ENCODE measurements at regions not wholly inside any gene's neighbourhood (a gene's known extent, or its start where the extent isn't known, plus 50 kb on each side); places are given as distances from the start of the nearest gene placed in this dataset.

DNA sequence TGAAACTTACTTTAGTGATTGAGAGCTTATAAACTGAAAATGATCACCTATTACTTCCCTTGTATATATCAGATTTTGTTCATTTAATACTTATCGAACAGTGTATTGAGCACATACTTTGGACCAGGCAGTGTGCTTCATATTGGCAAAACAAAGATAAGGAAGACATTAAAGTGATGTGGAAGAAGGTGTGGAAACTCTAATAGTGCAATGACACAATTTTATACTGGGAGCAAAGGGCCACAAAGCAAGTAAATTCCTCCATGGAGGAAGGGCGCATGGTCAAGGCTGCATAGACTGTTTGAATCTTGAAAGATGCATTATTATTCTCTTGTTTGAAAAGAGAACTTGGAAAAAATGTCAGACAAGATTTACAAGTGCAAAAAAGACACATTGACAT is 936.5 kb upstream of the DDX18 start:
- TF ChIP-seq, protein P1, sequence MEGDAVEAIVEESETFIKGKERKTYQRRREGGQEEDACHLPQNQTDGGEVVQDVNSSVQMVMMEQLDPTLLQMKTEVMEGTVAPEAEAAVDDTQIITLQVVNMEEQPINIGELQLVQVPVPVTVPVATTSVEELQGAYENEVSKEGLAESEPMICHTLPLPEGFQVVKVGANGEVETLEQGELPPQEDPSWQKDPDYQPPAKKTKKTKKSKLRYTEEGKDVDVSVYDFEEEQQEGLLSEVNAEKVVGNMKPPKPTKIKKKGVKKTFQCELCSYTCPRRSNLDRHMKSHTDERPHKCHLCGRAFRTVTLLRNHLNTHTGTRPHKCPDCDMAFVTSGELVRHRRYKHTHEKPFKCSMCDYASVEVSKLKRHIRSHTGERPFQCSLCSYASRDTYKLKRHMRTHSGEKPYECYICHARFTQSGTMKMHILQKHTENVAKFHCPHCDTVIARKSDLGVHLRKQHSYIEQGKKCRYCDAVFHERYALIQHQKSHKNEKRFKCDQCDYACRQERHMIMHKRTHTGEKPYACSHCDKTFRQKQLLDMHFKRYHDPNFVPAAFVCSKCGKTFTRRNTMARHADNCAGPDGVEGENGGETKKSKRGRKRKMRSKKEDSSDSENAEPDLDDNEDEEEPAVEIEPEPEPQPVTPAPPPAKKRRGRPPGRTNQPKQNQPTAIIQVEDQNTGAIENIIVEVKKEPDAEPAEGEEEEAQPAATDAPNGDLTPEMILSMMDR (IDR thresholded peaks at IDR 0.05; ENCODE audit: insufficient read depth, low read depth, low read length) = no peak
- Histone ChIP-seq H3K36me3 (ENCODE audit: control insufficient read depth, insufficient read depth, low read length) (no peaks in the 10 kb centered on the region), H3K4me3 (ENCODE audit: low read depth, low read length) (no peak overlapping the region), H3K27me3 (ENCODE audit: control insufficient read depth, insufficient read depth, low read length) (no peaks in the 10 kb centered on the region)
- CTCF ChIA-PET = no interaction called here
- no peak for DNase-seq (ENCODE audit: low read depth)
- POLR2A ChIA-PET = no interaction called here

- no peak for DNase-seq (ENCODE audit: low read depth)
- CTCF ChIA-PET = no interaction called here
- no peak overlapping the region for H3K4me3 ChIP-seq (ENCODE audit: low read depth, low read length)
Measured at GRCh38 chr2:116879650-116880160, 934.8 kb upstream of the DDX18 start.

DNA sequence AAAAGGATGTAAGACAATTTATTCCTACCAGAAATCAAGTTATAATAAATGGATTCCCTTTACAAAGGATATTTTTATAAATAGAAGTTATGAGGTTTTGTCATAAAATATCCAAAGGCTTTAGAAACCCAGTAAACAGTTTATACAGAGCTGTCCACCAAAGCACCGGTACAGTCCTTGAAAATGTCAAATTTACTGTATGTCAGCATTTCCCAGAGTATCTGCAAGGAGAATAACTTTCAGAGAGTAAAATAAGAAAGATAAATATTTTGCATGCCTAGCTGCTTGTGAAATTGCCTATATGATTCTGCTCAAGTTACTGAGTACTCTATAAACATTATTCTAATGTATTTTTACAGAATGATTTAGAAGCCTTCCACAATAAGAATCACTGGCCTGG is 923.3 kb upstream of the DDX18 start:
- DNase-seq (ENCODE audit: low read depth) = no peak
- Histone ChIP-seq H3K27me3 (ENCODE audit: control insufficient read depth, insufficient read depth, low read length) (no peaks in the 10 kb centered on the region), H3K36me3 (ENCODE audit: control insufficient read depth, insufficient read depth, low read length) (no peaks in the 10 kb centered on the region), H3K4me3 (ENCODE audit: low read depth, low read length) (no peak overlapping the region)
- TF ChIP-seq, protein P1 (IDR thresholded peaks at IDR 0.05; ENCODE audit: insufficient read depth, low read depth, low read length) = no peak
- ChIA-PET CTCF (no interaction called here), POLR2A (no interaction called here)

More at GRCh38 chr2:116879650-116880160, 934.8 kb upstream of the DDX18 start:
- Histone ChIP-seq H3K27me3 (ENCODE audit: control insufficient read depth, insufficient read depth, low read length) (no peaks in the 10 kb centered on the region), H3K36me3 (ENCODE audit: control insufficient read depth, insufficient read depth, low read length) (no peaks in the 10 kb centered on the region)
- POLR2A ChIA-PET = no interaction called here
- TF ChIP-seq, protein P1 (IDR thresholded peaks at IDR 0.05; ENCODE audit: insufficient read depth, low read depth, low read length) = no peak

DNA sequence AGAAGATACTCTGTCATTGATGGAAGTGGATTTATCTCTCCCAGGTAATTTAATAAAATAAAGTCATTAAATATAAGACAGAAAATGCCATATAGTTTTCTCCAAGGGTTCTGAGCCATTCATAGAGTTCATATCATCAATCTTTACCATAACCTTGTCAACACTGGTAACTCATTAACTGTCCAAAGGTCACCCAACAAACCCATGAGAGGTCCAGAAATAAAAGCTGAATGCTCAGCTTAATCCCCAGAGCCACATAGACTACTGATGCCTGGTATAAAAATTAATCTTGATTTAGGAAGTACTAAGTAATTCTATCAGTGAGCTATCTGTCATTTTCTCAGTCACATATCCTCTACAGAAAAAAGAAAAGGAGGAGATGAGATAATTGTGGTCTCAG is 903.0 kb upstream of the DDX18 start:
- no peaks in the 10 kb centered on the region for H3K27me3 ChIP-seq (ENCODE audit: control insufficient read depth, insufficient read depth, low read length)
- TF ChIP-seq, protein P1 (IDR thresholded peaks at IDR 0.05; ENCODE audit: insufficient read depth, low read depth, low read length) = no peak
- no peak overlapping the region for H3K4me3 ChIP-seq (ENCODE audit: low read depth, low read length)
- no peak for DNase-seq (ENCODE audit: low read depth)
- CTCF ChIA-PET = no interaction called here
- POLR2A ChIA-PET = no interaction called here
- no peaks in the 10 kb centered on the region for H3K36me3 ChIP-seq (ENCODE audit: control insufficient read depth, insufficient read depth, low read length)

- TF ChIP-seq, protein P1 (IDR thresholded peaks at IDR 0.05; ENCODE audit: insufficient read depth, low read depth, low read length) = no peak
- no peaks in the 10 kb centered on the region for H3K36me3 ChIP-seq (ENCODE audit: control insufficient read depth, insufficient read depth, low read length)
- CTCF ChIA-PET = no interaction called here
- POLR2A ChIA-PET = no interaction called here
- no peak overlapping the region for H3K4me3 ChIP-seq (ENCODE audit: low read depth, low read length)
- no peaks in the 10 kb centered on the region for H3K27me3 ChIP-seq (ENCODE audit: control insufficient read depth, insufficient read depth, low read length)
- DNase-seq (ENCODE audit: low read depth) = no peak
Measured at GRCh38 chr2:116915673-116916072, 898.8 kb upstream of the DDX18 start.

Data from BJ (cell line).